ENCODE measurements at regions not wholly inside any gene's neighbourhood (a gene's known extent, or its start where the extent isn't known, plus 50 kb on each side); places are given as distances from the start of the nearest gene placed in this dataset.

GRCh38 chr2:7930800-7931635, 750.8 kb upstream of the ID2 start:
- no peak for TF ChIP-seq CTCF (IDR thresholded peaks at IDR 0.05)
- TF ChIP-seq EZH2phosphoT487 (IDR thresholded peaks at IDR 0.05), result no peak
- TF ChIP-seq EZH2 (IDR thresholded peaks at IDR 0.05), result no peak
